GM18858 (cell line): ENCODE measurements at regions not wholly inside any gene's neighbourhood (a gene's known extent, or its start where the extent isn't known, plus 50 kb on each side); places are given as distances from the start of the nearest gene placed in this dataset.

ENCODE experiments used
- ATAC-seq: cut with Tn5 transposase; IDR thresholded peaks from one replicate; pipeline ENCODE4 v1.9.1; 2021; ENCODE audit not compliant: unreplicated experiment

DNA sequence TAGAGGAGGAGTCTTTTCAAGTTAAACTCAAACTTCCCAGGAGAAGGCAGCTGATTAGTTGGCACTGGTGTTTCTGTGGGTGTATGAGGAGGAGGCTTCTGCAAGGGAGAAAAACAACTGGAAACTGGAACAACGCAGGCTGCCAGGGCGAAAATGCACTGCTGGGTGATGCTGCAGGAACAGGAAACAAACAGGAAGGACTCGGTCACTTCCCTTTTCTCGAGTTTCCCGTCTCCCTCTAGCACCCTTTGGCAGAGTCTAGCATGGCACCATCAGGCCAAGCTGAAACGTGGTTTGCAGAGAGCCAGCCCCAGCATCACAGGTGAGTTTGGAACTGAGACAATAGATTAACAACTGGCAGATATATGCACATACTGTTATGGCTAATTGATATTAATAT lies 77.5 kb upstream of the CAST start:
- ATAC-seq: no peak

DNA sequence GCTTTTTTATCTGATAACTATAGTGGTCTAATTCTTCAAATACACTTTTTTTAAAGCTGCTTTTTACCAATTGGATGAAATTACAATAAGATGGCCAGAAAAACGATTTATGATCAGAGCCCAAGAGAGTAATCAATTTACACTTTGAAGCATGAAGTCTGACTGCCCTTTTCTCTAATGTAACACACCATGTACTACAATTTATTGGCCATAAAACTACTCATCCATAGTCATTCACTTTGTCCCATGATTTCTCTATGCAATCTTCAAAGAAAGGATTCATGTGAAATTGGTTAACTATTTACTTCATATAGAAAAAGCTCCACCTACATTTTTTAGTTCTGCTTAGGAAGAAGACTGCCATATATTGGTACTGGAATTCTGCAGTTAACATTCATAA lies 73.6 kb upstream of the CAST start:
- ATAC-seq: no peak

DNA sequence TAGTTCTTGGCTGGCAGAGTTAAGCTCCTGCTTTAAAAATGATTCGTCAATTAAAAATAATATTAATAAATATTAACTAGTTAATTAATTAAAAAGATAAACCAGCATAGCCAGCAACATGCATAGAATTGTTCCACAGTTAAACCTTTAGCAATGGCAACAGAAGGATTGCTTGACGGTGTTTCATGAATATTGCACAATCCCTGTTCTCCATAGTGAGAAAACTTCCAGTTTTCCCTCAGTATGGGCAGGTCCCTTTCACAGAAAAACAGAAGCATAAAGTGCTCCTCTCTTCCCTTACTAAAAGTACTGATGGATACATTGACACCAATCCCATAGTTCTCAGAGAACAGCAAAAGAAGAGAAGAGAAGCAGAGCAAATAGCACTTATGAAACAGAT lies 71.4 kb upstream of the CAST start:
- no peak for ATAC-seq

GRCh38 chr5:96595300-96596090 lies 66.7 kb upstream of the CAST start:
- no peak for ATAC-seq

GRCh38 chr5:96597438-96598020 lies 64.6 kb upstream of the CAST start:
- no peak for ATAC-seq

DNA sequence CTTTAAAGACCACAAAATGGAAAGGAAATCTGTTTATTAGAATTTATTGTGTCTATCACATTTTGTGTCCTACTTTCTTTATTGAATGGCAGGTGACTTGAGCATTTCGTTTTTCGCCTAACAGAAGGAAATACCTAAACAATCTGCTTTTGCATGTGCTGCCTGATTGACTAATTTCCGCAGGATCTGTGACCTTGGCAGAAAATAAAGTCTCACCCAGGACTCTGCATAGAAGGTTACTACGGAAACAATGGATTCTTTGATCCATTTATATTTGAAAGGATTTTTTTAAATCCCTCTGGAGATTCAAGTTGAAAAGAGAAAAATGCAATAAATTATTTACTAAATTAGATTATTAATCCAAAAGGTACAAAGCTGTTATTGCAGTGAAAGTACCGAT lies 61.0 kb upstream of the CAST start:
- ATAC-seq: no peak

GRCh38 chr5:96601715-96602244 lies 60.4 kb upstream of the CAST start:
- peak; percentile 67 for ATAC-seq

- no peak for ATAC-seq
These were observed 59.4 kb upstream of the CAST start for GRCh38 chr5:96602776-96603175.

DNA sequence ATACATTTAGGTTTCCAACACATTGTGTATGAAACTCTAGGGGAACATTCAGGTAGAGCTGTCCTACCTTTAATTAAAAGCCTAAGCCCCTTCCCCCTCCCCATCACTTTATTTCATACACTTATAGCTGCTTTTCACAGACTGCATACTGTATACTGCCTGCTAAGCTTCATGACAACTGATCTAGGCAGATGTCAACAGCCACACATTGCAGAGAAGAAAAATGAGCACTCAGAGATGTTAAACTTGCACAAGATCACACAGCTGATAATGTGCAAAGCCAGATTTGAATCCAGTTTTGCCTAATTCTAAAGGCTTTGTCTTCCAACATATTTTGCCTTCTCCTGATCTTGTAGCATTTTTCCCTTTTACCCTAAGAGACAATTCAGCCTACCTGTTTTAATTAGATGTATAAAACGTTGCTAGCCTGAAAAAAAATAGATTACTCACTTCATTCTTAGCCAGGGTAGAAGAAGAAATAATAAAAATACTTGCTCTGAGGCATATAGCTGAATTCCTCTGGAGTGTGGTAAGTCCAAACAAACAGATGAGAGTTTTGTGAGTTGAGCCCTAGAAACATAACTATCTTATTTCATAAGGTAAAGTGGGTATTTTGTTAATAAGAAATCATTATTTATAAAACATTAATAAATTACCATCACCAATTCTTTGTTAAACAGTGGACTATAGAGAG lies 56.9 kb upstream of the CAST start:
- ATAC-seq: no peak

GRCh38 chr5:96609369-96609768 lies 52.8 kb upstream of the CAST start:
- ATAC-seq: no peak

GRCh38 chr5:96610747-96611146 lies 51.4 kb upstream of the CAST start:
- no peak for ATAC-seq

DNA sequence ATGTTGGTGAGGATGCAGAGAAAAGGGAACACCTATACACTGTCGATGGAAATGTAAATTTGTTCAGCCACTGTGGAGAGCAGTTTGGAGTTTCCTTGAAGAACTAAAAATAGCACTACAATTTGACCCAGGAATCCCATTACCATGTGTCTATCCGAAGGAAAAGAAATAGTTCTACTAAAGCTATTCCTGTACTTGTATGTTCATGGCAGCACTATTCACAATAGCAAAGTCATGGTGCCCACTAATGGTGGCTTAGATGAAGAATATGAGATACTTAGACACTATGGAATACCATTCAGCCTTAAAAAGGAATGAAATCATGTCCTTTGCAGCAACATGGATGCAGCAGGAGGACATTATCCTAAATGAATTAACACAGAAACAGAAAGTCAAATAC lies 50.2 kb upstream of the CAST start:
- ATAC-seq: no peak
